ENCODE measurements at regions not wholly inside any gene's neighbourhood (a gene's known extent, or its start where the extent isn't known, plus 50 kb on each side); places are given as distances from the start of the nearest gene placed in this dataset.

- no peak for TF ChIP-seq POLR2A (IDR thresholded peaks at IDR 0.05; ENCODE audit: low read depth, low read length)
- TF ChIP-seq NFE2L2 (IDR thresholded peaks at IDR 0.05; ENCODE audit: low read depth, low read length), result no peak
These were observed 222.5 kb upstream of the STARD13 start (continued) for GRCh38 chr13:33508060-33508459.

GRCh38 chr13:33509642-33510229 is 224.2 kb upstream of the STARD13 start:
- peak overlapping the region; percentile 31; the same call in 1 of the 2 replicates for H3K18ac ChIP-seq (ENCODE audit: low read depth, low read length)
- H3K23ac ChIP-seq (ENCODE audit: low read depth, low read length), result no peak overlapping the region
- H3K27me3 ChIP-seq (ENCODE audit: control insufficient read depth, insufficient read depth, low read length), result no peaks in the 10 kb centered on the region
- BruUV-seq (replicated peaks), result no TSS peak
- H3K4ac ChIP-seq (ENCODE audit: low read depth, low read length), result peak overlapping the region; percentile 60; the same call in 1 of the 2 replicates
- H4K91ac ChIP-seq (ENCODE audit: insufficient read depth, low read depth, low read length), result no peak overlapping the region
- ChIA-PET CTCF (no interaction called here), POLR2A (ENCODE audit: unreplicated experiment) (no interaction called here)
- H3K9me1 ChIP-seq (ENCODE audit: insufficient read depth, low read length), result no peaks in the 10 kb centered on the region
- H3K4me1 ChIP-seq (ENCODE audit: control insufficient read depth, insufficient read depth, low read length), result peaks cover 7% of the 10 kb centered on the region
- peaks cover 2% of the 10 kb centered on the region; the same call in 1 of the 2 replicates for H3K9me3 ChIP-seq (ENCODE audit: control insufficient read depth, insufficient read depth, low read length)
- peak overlapping the region; percentile 27; the same call in 1 of the 2 replicates for H2AK5ac ChIP-seq (ENCODE audit: low read depth, low read length)
- H3K4me2 ChIP-seq (ENCODE audit: low read depth, low read length), result no peak overlapping the region
- dilution Hi-C loops (cut with HindIII; ENCODE audit: low sequenced_read_pairs, unreplicated experiment), result no loop called here
- peak overlapping the region; percentile 64; the same call in 1 of the 3 replicates for H2BK15ac ChIP-seq (ENCODE audit: low read depth, low read length)
- H4K20me1 ChIP-seq (ENCODE audit: insufficient read depth, low read length), result no peaks in the 10 kb centered on the region
- peak overlapping the region in 1 of 2 experiments; percentile 29; a peak in 1 of 4 replicates for H4K8ac ChIP-seq (ENCODE audit: low read depth in 2 of 2, low read length in 2 of 2)
- peak overlapping the region; percentile 60 for H3K14ac ChIP-seq (replicated peaks; ENCODE audit: low read depth, low read length)
- no peak overlapping the region for H3K27ac ChIP-seq (ENCODE audit: insufficient read depth, low read length)
- H2AK9ac ChIP-seq (replicated peaks; ENCODE audit: low read depth, low read length, poor library complexity), result no peak overlapping the region
- DNase-seq (no peak), ATAC-seq (ENCODE audit: low read depth) (no peak)
- no peak for TF ChIP-seq CTCF (conservative IDR thresholded peaks at IDR 0.05; ENCODE audit: low read depth, low read length)
- TF ChIP-seq MAFK (IDR thresholded peaks at IDR 0.05; ENCODE audit: low read depth, low read length), result no peak
- TF ChIP-seq CHD1 (IDR thresholded peaks at IDR 0.05; ENCODE audit: low read depth, low read length), result no peak
- no peak for TF ChIP-seq USF2 (IDR thresholded peaks at IDR 0.05; ENCODE audit: low read depth, low read length)
- TF ChIP-seq FOS (IDR thresholded peaks at IDR 0.05; ENCODE audit: low read depth, low read length), result no peak
- TF ChIP-seq RAD21 (IDR thresholded peaks at IDR 0.05; ENCODE audit: low read length), result no peak
- no peak for TF ChIP-seq BHLHE40 (IDR thresholded peaks at IDR 0.05; ENCODE audit: low read depth, low read length)
- H3K56ac ChIP-seq (ENCODE audit: extremely low read depth, insufficient read depth, low read length), result no peak overlapping the region
- H3K4me3 ChIP-seq (ENCODE audit: insufficient read depth, low read depth, low read length), result no peak overlapping the region
- no peak overlapping the region for H2BK5ac ChIP-seq (ENCODE audit: low read depth, low read length, poor library complexity, severe bottlenecking)
- in situ Hi-C loops (cut with MboI; ENCODE audit: low sequenced_read_pairs), result no loop called here
- H2AFZ ChIP-seq (replicated peaks; ENCODE audit: low read length, poor library complexity), result peak overlapping the region; percentile 9
- peak overlapping the region; percentile 48 for H4K5ac ChIP-seq (ENCODE audit: low read depth, low read length)
- intact Hi-C loops (cut with micrococcal nuclease), result no loop called here
- peak overlapping the region; percentile 8; the same call in 1 of the 2 replicates for H2BK120ac ChIP-seq (ENCODE audit: low read depth, low read length)
- no peaks in the 10 kb centered on the region for H3K36me3 ChIP-seq (ENCODE audit: control insufficient read depth, insufficient read depth, low read length)
- H2BK20ac ChIP-seq (ENCODE audit: low read depth, low read length), result peak overlapping the region; percentile 65; the same call in 1 of the 2 replicates
- no peak overlapping the region for H3K9ac ChIP-seq (ENCODE audit: low read depth, low read length)
- no CpG with 5 or more reads among the region's 5 CpGs for WGBS, 2 experiments (ENCODE audit: extremely low coverage in 2 of 2, insufficient read length in 1 of 2)
- H3K79me1 ChIP-seq (ENCODE audit: low read depth in 1 of 2, low read length in 2 of 2), result no peaks in the 10 kb centered on the region

Data from IMR-90 (cell line).